Kidney epithelial cell (primary cell): ENCODE measurements at regions not wholly inside any gene's neighbourhood (a gene's known extent, or its start where the extent isn't known, plus 50 kb on each side); places are given as distances from the start of the nearest gene placed in this dataset.

Experiments
- DNase-seq: peaks from one replicate; pipeline ENCODE4 v3.0.0-alpha.2; 2010; ENCODE audit warnings: low read depth
- H3K27me3 ChIP-seq: 2 replicates; pipeline ENCODE4 v1.6.0; 2011; ENCODE audit warnings: low read length; ENCODE audit not compliant: control insufficient read depth, insufficient read depth
- H3K36me3 ChIP-seq: 2 replicates; pipeline ENCODE4 v1.5.1; 2011; ENCODE audit warnings: low read length; ENCODE audit not compliant: control insufficient read depth, insufficient read depth
- H3K4me3 ChIP-seq: 2 replicates; pipeline ENCODE4 v1.5.1; 2011; ENCODE audit warnings: low read depth, mild to moderate bottlenecking, control low read depth, low read length
- TF ChIP-seq, protein P1 (sequence below): IDR thresholded peaks from 2 replicates; pipeline ENCODE4 v1.5.1; 2011; ENCODE audit warnings: mild to moderate bottlenecking, moderate library complexity, low read length, control low read depth, inconsistent platforms; ENCODE audit not compliant: insufficient read depth, poor library complexity, severe bottlenecking

DNA sequence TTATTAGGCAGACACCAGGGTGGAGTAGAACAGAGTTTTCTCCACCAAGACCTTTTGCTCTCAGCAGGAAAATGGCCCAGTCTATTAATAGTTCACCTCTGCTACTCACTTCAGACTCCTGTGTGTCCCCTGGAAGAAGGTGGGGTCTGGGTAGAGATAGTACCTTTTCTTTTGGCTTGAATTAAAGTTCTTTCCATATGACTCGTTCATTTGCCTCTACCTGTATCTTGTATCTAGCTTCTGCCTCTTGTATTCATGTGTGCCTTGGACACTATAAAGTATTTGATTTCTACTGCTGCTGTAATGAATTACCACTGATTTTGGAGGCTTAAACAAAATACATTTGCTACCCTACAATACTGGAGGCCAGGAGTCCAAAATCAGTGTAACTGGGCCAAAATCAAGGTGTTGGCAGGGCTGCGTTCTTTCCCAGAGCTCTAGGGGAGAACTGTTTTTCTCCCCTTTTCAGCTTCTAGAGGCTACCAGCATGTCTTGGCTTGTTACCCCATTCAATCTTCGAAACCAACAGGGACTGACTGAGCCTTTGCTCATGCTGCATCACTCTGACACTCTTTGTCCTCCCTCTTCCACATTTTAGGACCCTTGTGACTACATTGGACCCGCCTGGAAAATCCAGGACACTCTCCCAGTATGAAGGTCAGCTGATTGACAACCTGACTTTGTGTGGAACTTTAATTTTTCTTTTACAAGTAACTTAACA is 155.6 kb upstream of the PRSS58 start:
- H3K4me3 ChIP-seq: no peak overlapping the region
- DNase-seq: no peak
- no peaks in the 10 kb centered on the region for H3K27me3 ChIP-seq
- TF ChIP-seq, protein P1, sequence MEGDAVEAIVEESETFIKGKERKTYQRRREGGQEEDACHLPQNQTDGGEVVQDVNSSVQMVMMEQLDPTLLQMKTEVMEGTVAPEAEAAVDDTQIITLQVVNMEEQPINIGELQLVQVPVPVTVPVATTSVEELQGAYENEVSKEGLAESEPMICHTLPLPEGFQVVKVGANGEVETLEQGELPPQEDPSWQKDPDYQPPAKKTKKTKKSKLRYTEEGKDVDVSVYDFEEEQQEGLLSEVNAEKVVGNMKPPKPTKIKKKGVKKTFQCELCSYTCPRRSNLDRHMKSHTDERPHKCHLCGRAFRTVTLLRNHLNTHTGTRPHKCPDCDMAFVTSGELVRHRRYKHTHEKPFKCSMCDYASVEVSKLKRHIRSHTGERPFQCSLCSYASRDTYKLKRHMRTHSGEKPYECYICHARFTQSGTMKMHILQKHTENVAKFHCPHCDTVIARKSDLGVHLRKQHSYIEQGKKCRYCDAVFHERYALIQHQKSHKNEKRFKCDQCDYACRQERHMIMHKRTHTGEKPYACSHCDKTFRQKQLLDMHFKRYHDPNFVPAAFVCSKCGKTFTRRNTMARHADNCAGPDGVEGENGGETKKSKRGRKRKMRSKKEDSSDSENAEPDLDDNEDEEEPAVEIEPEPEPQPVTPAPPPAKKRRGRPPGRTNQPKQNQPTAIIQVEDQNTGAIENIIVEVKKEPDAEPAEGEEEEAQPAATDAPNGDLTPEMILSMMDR: no peak
- no peaks in the 10 kb centered on the region for H3K36me3 ChIP-seq

DNA sequence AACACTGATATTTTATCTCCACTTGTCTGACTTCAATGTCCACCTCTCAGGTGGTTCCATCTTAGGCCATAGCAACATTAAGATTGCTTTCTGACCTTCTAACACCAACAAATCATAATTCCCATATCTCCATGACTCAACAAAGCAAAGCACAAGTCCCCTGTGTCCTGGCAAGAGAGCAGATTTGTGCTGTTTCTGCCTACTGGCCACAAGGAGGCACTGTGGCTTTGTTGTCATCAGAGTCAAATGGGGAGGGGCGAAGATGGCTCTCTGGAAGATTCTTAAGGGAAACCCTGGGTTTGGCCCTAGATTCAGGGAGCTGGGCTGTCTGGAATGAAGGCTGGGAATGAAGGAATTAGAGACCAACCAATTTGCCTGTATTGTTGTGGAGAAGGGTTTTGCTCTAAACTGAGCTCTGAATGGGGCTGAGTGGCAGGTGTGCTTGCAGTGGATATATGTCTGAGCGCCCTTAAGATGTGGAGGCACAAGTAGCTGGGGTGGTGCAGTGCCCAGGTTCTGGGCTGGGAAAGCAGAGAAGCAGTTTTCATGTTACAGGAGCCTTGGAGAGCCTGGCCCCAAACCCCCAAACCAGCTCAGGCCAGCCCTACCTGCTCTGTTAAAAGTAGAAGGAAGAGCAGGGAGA is 154.8 kb upstream of the PRSS58 start:
- no peak for DNase-seq
- no peak overlapping the region for H3K4me3 ChIP-seq
- H3K27me3 ChIP-seq: no peaks in the 10 kb centered on the region
- H3K36me3 ChIP-seq: no peaks in the 10 kb centered on the region
- TF ChIP-seq, protein P1: peak; percentile 72

DNA sequence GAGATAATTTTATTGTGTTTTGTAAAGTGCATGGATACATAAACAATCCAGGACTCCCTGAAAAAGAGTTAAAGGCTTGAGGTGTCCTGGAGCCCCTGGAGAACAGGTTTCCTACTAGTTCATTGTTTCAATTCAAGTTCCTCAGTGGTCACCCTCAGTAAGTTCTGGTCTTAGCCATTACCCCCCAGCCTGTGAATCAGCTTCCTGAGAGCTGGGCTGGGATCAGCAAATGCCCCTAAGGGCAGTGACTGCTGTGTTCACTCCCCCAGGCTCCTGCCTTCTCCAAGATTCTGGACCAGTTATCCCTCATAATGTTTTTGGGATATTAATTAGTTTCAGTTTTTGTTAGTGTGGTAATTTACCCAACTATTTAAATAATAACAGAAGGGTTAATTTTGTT is 151.6 kb upstream of the PRSS58 start:
- no peak for DNase-seq
- H3K36me3 ChIP-seq: no peaks in the 10 kb centered on the region
- no peak overlapping the region for H3K4me3 ChIP-seq
- TF ChIP-seq, protein P1: no peak
- H3K27me3 ChIP-seq: no peaks in the 10 kb centered on the region

DNA sequence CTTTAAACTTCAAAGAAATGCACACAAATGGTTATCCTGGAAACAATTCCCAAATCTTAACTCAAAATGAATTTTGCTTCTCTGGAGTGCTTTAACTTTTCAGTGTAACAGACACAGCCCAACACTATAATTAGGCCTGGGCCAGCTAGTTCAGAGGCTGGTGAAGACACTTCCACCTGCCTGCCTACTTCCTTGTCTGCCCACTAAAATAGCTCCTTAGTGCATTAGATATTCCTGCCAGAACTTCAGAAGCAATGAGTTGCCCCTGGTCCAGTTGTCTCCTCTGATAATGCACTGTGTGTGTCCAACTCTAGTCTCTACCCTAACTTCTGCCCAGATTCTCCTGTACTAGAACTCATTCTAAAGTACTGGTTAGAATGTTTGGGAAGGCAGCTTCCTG is 150.9 kb upstream of the PRSS58 start:
- Histone ChIP-seq H3K27me3 (no peaks in the 10 kb centered on the region), H3K36me3 (no peaks in the 10 kb centered on the region), H3K4me3 (no peak overlapping the region)
- DNase-seq: no peak
- TF ChIP-seq, protein P1: no peak

DNA sequence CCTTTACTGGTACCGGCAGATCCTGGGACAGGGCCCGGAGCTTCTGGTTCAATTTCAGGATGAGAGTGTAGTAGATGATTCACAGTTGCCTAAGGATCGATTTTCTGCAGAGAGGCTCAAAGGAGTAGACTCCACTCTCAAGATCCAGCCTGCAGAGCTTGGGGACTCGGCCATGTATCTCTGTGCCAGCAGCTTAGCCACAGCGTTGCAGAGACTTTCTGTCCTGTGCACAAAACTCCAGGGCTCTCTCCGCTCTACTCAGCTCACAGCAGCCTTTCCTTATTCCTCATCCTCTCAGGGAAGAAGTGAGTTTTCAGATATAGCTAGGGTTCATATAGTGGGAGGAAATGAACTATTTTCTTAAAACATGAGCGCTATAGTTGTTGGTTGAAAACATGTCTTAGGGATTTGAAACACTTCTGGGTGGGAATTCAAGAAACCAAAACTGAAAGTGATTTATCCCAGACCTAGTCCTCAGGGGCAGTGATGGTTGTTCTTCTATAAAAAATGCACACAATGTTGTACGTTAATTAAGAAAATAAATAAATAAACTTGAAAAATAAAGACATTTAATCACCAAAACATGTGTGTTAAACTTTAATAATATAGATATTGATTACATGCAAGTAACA is 150.2 kb upstream of the PRSS58 start:
- TF ChIP-seq, protein P1: no peak
- Histone ChIP-seq H3K4me3 (no peak overlapping the region), H3K36me3 (no peaks in the 10 kb centered on the region), H3K27me3 (no peaks in the 10 kb centered on the region)
- no peak for DNase-seq
